ENCODE measurements at regions not wholly inside any gene's neighbourhood (a gene's known extent, or its start where the extent isn't known, plus 50 kb on each side); places are given as distances from the start of the nearest gene placed in this dataset.
"Not testable (repeated sequence)": the region's sequence is repeated elsewhere in the genome, so short reads cannot be mapped to it uniquely, and the experiment has no call there.

- intact Hi-C loops (cut with DNase I); DNase-seq (ENCODE audit: low spot score): not testable (repeated sequence)
Measured at GRCh38 chr9:66278809-66279208, 541.9 kb downstream of the FOXD4L4 start.
